ENCODE measurements at regions not wholly inside any gene's neighbourhood (a gene's known extent, or its start where the extent isn't known, plus 50 kb on each side); places are given as distances from the start of the nearest gene placed in this dataset.

- Histone ChIP-seq H3K4me1 (ENCODE audit: control insufficient read depth, insufficient read depth, low read length) (no peaks in the 10 kb centered on the region), H3K27ac (ENCODE audit: insufficient read depth, low read depth, low read length, poor library complexity, severe bottlenecking) (no peak overlapping the region), H3K4me3 (ENCODE audit: insufficient read depth, low read depth, low read length) (no peak overlapping the region), H3K27me3 (ENCODE audit: control insufficient read depth, insufficient read depth, low read length, poor library complexity, severe bottlenecking) (no peaks in the 10 kb centered on the region), H3K9me3 (ENCODE audit: control insufficient read depth, low read length) (no peaks in the 10 kb centered on the region), H3K36me3 (ENCODE audit: control insufficient read depth, insufficient read depth, low read length) (no peaks in the 10 kb centered on the region)
- 96 to 97% methylated on average over 4 of the region's 4 CpGs for WGBS, 2 experiments
Measured at GRCh38 chr12:14247166-14247565, 118.3 kb upstream of the ATF7IP start.

GRCh38 chr12:14249368-14249767, 116.1 kb upstream of the ATF7IP start:
- Histone ChIP-seq H3K4me1 (ENCODE audit: control insufficient read depth, insufficient read depth, low read length) (no peaks in the 10 kb centered on the region), H3K4me3 (ENCODE audit: insufficient read depth, low read depth, low read length) (no peak overlapping the region), H3K9me3 (ENCODE audit: control insufficient read depth, low read length) (no peaks in the 10 kb centered on the region), H3K27ac (ENCODE audit: insufficient read depth, low read depth, low read length, poor library complexity, severe bottlenecking) (peak overlapping the region; percentile 50), H3K27me3 (ENCODE audit: control insufficient read depth, insufficient read depth, low read length, poor library complexity, severe bottlenecking) (no peaks in the 10 kb centered on the region), H3K36me3 (ENCODE audit: control insufficient read depth, insufficient read depth, low read length) (no peaks in the 10 kb centered on the region)
- WGBS, 2 experiments: 48 to 62% methylated on average over 4 of the region's 4 CpGs

- Histone ChIP-seq H3K27ac (ENCODE audit: insufficient read depth, low read depth, low read length, poor library complexity, severe bottlenecking) (no peak overlapping the region), H3K4me3 (ENCODE audit: insufficient read depth, low read depth, low read length) (no peak overlapping the region), H3K9me3 (ENCODE audit: control insufficient read depth, low read length) (no peaks in the 10 kb centered on the region), H3K27me3 (ENCODE audit: control insufficient read depth, insufficient read depth, low read length, poor library complexity, severe bottlenecking) (no peaks in the 10 kb centered on the region), H3K4me1 (ENCODE audit: control insufficient read depth, insufficient read depth, low read length) (no peaks in the 10 kb centered on the region), H3K36me3 (ENCODE audit: control insufficient read depth, insufficient read depth, low read length) (no peaks in the 10 kb centered on the region)
- WGBS, 2 experiments: 92 to 96% methylated on average over 6 of the region's 6 CpGs
Measured at GRCh38 chr12:14252697-14253096, 112.8 kb upstream of the ATF7IP start.

- Histone ChIP-seq H3K27ac (ENCODE audit: insufficient read depth, low read depth, low read length, poor library complexity, severe bottlenecking) (no peak overlapping the region), H3K9me3 (ENCODE audit: control insufficient read depth, low read length) (no peaks in the 10 kb centered on the region)
- WGBS, 2 experiments: 92 to 93% methylated on average over 3 of the region's 3 CpGs
Measured at GRCh38 chr12:14253496-14253895, 112.0 kb upstream of the ATF7IP start.

GRCh38 chr12:14254781-14255180, 110.7 kb upstream of the ATF7IP start:
- Histone ChIP-seq H3K4me1 (ENCODE audit: control insufficient read depth, insufficient read depth, low read length) (no peaks in the 10 kb centered on the region), H3K27me3 (ENCODE audit: control insufficient read depth, insufficient read depth, low read length, poor library complexity, severe bottlenecking) (no peaks in the 10 kb centered on the region), H3K9me3 (ENCODE audit: control insufficient read depth, low read length) (no peaks in the 10 kb centered on the region), H3K4me3 (ENCODE audit: insufficient read depth, low read depth, low read length) (no peak overlapping the region), H3K27ac (ENCODE audit: insufficient read depth, low read depth, low read length, poor library complexity, severe bottlenecking) (no peak overlapping the region), H3K36me3 (ENCODE audit: control insufficient read depth, insufficient read depth, low read length) (no peaks in the 10 kb centered on the region)
- 93 to 99% methylated on average over 6 of the region's 6 CpGs for WGBS, 2 experiments

More at GRCh38 chr12:14253496-14253895, 112.0 kb upstream of the ATF7IP start:
- no peaks in the 10 kb centered on the region for H3K27me3 ChIP-seq (ENCODE audit: control insufficient read depth, insufficient read depth, low read length, poor library complexity, severe bottlenecking)
- no peaks in the 10 kb centered on the region for H3K36me3 ChIP-seq (ENCODE audit: control insufficient read depth, insufficient read depth, low read length)
- H3K4me3 ChIP-seq (ENCODE audit: insufficient read depth, low read depth, low read length): no peak overlapping the region
- no peaks in the 10 kb centered on the region for H3K4me1 ChIP-seq (ENCODE audit: control insufficient read depth, insufficient read depth, low read length)

- H3K4me3 ChIP-seq (ENCODE audit: insufficient read depth, low read depth, low read length): no peak overlapping the region
- no peaks in the 10 kb centered on the region for H3K9me3 ChIP-seq (ENCODE audit: control insufficient read depth, low read length)
- no peaks in the 10 kb centered on the region for H3K27me3 ChIP-seq (ENCODE audit: control insufficient read depth, insufficient read depth, low read length, poor library complexity, severe bottlenecking)
- no peaks in the 10 kb centered on the region for H3K36me3 ChIP-seq (ENCODE audit: control insufficient read depth, insufficient read depth, low read length)
- no peak overlapping the region for H3K27ac ChIP-seq (ENCODE audit: insufficient read depth, low read depth, low read length, poor library complexity, severe bottlenecking)
- peaks cover 5% of the 10 kb centered on the region for H3K4me1 ChIP-seq (ENCODE audit: control insufficient read depth, insufficient read depth, low read length)
- WGBS, 2 experiments: 84 to 87% methylated on average over 4 to 6 of the region's 6 CpGs
Measured at GRCh38 chr12:14256121-14256520, 109.4 kb upstream of the ATF7IP start.

GRCh38 chr12:14256555-14257169, 108.8 kb upstream of the ATF7IP start:
- Histone ChIP-seq H3K27me3 (ENCODE audit: control insufficient read depth, insufficient read depth, low read length, poor library complexity, severe bottlenecking) (no peaks in the 10 kb centered on the region), H3K9me3 (ENCODE audit: control insufficient read depth, low read length) (no peaks in the 10 kb centered on the region), H3K36me3 (ENCODE audit: control insufficient read depth, insufficient read depth, low read length) (no peaks in the 10 kb centered on the region), H3K27ac (ENCODE audit: insufficient read depth, low read depth, low read length, poor library complexity, severe bottlenecking) (peak overlapping the region; percentile 93), H3K4me3 (ENCODE audit: insufficient read depth, low read depth, low read length) (no peak overlapping the region), H3K4me1 (ENCODE audit: control insufficient read depth, insufficient read depth, low read length) (peaks cover 6% of the 10 kb centered on the region)
- WGBS, 2 experiments: 50 to 60% methylated on average over 14 to 15 of the region's 15 CpGs

- 29 to 30% methylated on average over 7 of the region's 7 CpGs for WGBS, 2 experiments
- Histone ChIP-seq H3K27ac (ENCODE audit: insufficient read depth, low read depth, low read length, poor library complexity, severe bottlenecking) (peak overlapping the region; percentile 93), H3K36me3 (ENCODE audit: control insufficient read depth, insufficient read depth, low read length) (no peaks in the 10 kb centered on the region), H3K4me3 (ENCODE audit: insufficient read depth, low read depth, low read length) (no peak overlapping the region), H3K4me1 (ENCODE audit: control insufficient read depth, insufficient read depth, low read length) (peaks cover 6% of the 10 kb centered on the region), H3K9me3 (ENCODE audit: control insufficient read depth, low read length) (no peaks in the 10 kb centered on the region), H3K27me3 (ENCODE audit: control insufficient read depth, insufficient read depth, low read length, poor library complexity, severe bottlenecking) (no peaks in the 10 kb centered on the region)
Measured at GRCh38 chr12:14257303-14257733, 108.2 kb upstream of the ATF7IP start.

GRCh38 chr12:14257734-14258574, 107.5 kb upstream of the ATF7IP start:
- H3K27ac ChIP-seq (ENCODE audit: insufficient read depth, low read depth, low read length, poor library complexity, severe bottlenecking): peak overlapping the region; percentile 93
- no peak overlapping the region for H3K4me3 ChIP-seq (ENCODE audit: insufficient read depth, low read depth, low read length)
- 40 to 43% methylated on average over 12 to 13 of the region's 13 CpGs for WGBS, 2 experiments
- no peaks in the 10 kb centered on the region for H3K27me3 ChIP-seq (ENCODE audit: control insufficient read depth, insufficient read depth, low read length, poor library complexity, severe bottlenecking)
- no peaks in the 10 kb centered on the region for H3K36me3 ChIP-seq (ENCODE audit: control insufficient read depth, insufficient read depth, low read length)
- peaks cover 6% of the 10 kb centered on the region for H3K4me1 ChIP-seq (ENCODE audit: control insufficient read depth, insufficient read depth, low read length)
- no peaks in the 10 kb centered on the region for H3K9me3 ChIP-seq (ENCODE audit: control insufficient read depth, low read length)

- Histone ChIP-seq H3K4me3 (ENCODE audit: insufficient read depth, low read depth, low read length) (no peak overlapping the region), H3K36me3 (ENCODE audit: control insufficient read depth, insufficient read depth, low read length) (no peaks in the 10 kb centered on the region), H3K9me3 (ENCODE audit: control insufficient read depth, low read length) (no peaks in the 10 kb centered on the region), H3K4me1 (ENCODE audit: control insufficient read depth, insufficient read depth, low read length) (peaks cover 6% of the 10 kb centered on the region), H3K27ac (ENCODE audit: insufficient read depth, low read depth, low read length, poor library complexity, severe bottlenecking) (no peak overlapping the region), H3K27me3 (ENCODE audit: control insufficient read depth, insufficient read depth, low read length, poor library complexity, severe bottlenecking) (no peaks in the 10 kb centered on the region)
- WGBS, 2 experiments: 80 to 85% methylated on average over 4 of the region's 4 CpGs
Measured at GRCh38 chr12:14258575-14258940, 106.9 kb upstream of the ATF7IP start.
